GM12873 (cell line): ENCODE measurements at regions not wholly inside any gene's neighbourhood (a gene's known extent, or its start where the extent isn't known, plus 50 kb on each side); places are given as distances from the start of the nearest gene placed in this dataset.

Experiments used
- CTCF ChIP-seq: IDR thresholded peaks from 2 replicates; pipeline ENCODE4 v1.5.1; 2012; ENCODE audit warnings: low read depth, mild to moderate bottlenecking, moderate library complexity, low read length, control low read depth; ENCODE audit not compliant: insufficient read depth; ENCODE audit errors: missing control alignments

DNA sequence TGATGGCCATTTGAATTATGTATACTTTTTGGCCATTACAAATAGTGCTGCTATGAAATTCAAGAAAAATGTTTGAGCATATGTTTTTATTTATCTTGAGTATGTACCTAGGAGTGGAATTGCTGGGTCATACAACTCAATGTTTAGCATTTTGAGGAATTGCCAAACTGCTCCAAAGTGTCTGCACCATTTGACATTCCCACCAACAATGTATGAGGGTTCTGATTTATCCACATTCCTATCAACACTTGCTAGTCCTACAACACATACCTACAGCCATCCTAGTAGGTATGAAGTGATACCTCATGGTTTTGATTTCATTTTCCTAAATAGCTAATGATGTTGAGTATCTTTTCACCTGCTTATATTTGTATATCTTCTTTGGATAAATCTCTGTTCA is 165.5 kb downstream of the NOC3L start:
- no peak for TF ChIP-seq CTCF

DNA sequence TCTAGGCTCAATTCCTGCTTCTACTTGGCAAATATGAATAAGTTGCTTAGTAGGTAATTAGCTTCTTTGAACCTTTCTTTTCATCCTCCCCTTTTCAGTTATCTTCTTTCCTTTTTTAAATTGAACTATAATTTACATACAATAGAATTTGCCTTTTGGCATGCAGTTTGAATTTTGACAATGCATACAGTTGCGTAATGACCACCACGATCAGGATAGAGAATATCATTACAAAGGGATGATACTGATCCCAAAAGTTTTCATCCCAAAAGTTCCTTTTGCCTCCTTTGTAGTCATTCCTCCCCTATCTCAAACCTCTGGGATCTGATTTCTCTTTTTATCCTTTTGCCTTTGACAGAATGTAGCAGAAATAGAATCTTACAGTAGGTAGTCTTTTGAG is 164.4 kb downstream of the NOC3L start:
- no peak for TF ChIP-seq CTCF

GRCh38 chr10:94199565-94199964 is 163.2 kb downstream of the NOC3L start:
- no peak for TF ChIP-seq CTCF

- no peak for TF ChIP-seq CTCF
Measured at GRCh38 chr10:94200146-94200837, 162.4 kb downstream of the NOC3L start.

DNA sequence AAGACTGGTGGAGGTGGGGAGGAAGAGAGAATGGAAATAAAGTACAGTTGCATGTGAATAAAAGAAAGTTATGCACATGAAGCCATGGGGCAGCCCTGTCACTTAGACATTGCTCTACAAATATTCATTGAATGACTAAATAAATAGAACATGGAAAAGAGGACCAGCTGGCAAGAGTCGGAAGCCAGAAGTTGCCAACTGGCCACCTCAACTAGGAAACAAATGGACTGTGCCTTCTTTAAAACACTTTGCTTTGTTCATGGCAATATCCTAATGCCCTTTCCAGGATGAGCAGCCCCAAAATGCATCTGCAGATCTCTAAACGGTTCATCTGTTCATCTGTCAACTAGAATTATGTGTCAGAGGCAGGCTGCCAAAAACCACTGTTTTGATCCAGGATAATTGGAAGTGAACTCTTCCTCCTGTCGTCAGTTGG is 157.3 kb downstream of the NOC3L start:
- TF ChIP-seq CTCF: no peak

GRCh38 chr10:94206176-94206575 is 156.6 kb downstream of the NOC3L start:
- TF ChIP-seq CTCF: no peak

GRCh38 chr10:94208315-94208714 is 154.4 kb downstream of the NOC3L start:
- TF ChIP-seq CTCF: no peak
